ENCODE measurements at regions not wholly inside any gene's neighbourhood (a gene's known extent, or its start where the extent isn't known, plus 50 kb on each side); places are given as distances from the start of the nearest gene placed in this dataset.
"Not testable (repeated sequence)": the region's sequence is repeated elsewhere in the genome, so short reads cannot be mapped to it uniquely, and the experiment has no call there.

DNA sequence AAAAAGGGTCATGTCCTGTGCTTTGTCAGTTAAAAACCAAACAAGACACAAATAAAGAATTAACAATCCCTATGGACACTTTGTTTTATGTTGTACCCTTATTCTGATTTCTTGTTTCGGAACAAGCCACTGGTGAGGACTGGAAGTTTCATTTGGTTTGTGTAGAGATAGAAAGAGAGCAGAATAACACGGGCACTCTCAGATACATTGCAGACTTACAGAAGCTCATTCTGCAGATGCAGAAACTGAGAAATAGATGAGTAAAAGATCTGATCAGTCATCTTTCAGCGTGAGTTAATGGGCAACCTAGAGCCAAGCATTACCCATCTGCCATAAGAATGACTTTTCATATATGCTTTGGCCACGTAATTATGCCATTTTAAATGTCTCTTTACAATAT, 407.6 kb downstream of the RAB38 start:
- no peaks in the 10 kb centered on the region for H3K36me3 ChIP-seq (ENCODE audit: insufficient read depth, low read length)
- H3K4me3 ChIP-seq (ENCODE audit: low read length) = no peak overlapping the region
- H3K27ac ChIP-seq (ENCODE audit: low read length) = no peak overlapping the region
- H3K4me2 ChIP-seq (ENCODE audit: low read length) = no peak overlapping the region
- H3K27me3 ChIP-seq (ENCODE audit: insufficient read depth, low read depth, low read length) = no peaks in the 10 kb centered on the region
- no peak for TF ChIP-seq SMC3 (conservative IDR thresholded peaks at IDR 0.05; ENCODE audit: poor library complexity)
- no peak for TF ChIP-seq TAF1 (IDR thresholded peaks at IDR 0.05; ENCODE audit: low read depth)
- no peak for TF ChIP-seq EP300 (conservative IDR thresholded peaks at IDR 0.05; ENCODE audit: poor library complexity, severe bottlenecking)
- no peak for TF ChIP-seq EZH2 (IDR thresholded peaks at IDR 0.05; ENCODE audit: borderline replicate concordance, insufficient read depth, low read length, poor library complexity, severe bottlenecking)
- TF ChIP-seq REST (IDR thresholded peaks at IDR 0.05; ENCODE audit: borderline replicate concordance) = no peak
- no peaks in the 10 kb centered on the region for H3K79me2 ChIP-seq (replicated peaks; ENCODE audit: insufficient read depth, low read length)
- H4K20me1 ChIP-seq (ENCODE audit: insufficient read depth) = no peaks in the 10 kb centered on the region
- no peak overlapping the region for H3K9ac ChIP-seq (ENCODE audit: low read length)
- H3F3A ChIP-seq (ENCODE audit: insufficient read depth, low read length, poor library complexity, severe bottlenecking) = no peaks in the 10 kb centered on the region
- no peaks in the 10 kb centered on the region for H3K9me2 ChIP-seq (ENCODE audit: insufficient read depth, low read length)
- no peaks in the 10 kb centered on the region for H3K9me3 ChIP-seq (ENCODE audit: low read length)
- H2AFZ ChIP-seq (ENCODE audit: low read depth, low read length) = no peak overlapping the region

DNA sequence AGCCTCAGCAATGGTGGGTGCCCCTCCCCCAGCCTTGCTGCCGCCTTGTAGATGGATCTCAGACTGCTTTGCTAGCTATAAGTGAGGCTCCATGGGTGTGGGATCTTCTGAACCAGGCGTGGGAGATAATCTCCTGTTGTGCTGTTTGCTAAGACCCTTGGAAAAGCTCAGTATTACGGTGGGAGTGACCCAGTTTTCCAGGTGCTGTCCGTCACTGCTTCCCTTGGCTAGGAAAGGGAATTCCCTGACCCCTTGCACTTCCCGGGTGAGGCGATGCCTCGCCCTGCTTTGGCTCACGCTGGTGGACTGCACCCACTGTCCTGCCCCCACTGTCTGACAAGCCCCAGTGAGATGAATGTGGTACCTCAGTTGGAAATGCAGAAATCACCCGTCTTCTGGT, 411.2 kb downstream of the RAB38 start:
- not testable (repeated sequence) for H2AFZ ChIP-seq (ENCODE audit: low read depth, low read length); H3F3A ChIP-seq (ENCODE audit: insufficient read depth, low read length, poor library complexity, severe bottlenecking); H3K9me2 ChIP-seq (ENCODE audit: insufficient read depth, low read length); H3K9me3 ChIP-seq (ENCODE audit: low read length); H4K20me1 ChIP-seq (ENCODE audit: insufficient read depth); H3K27ac ChIP-seq (ENCODE audit: low read length); H3K9ac ChIP-seq (ENCODE audit: low read length); H3K79me2 ChIP-seq (replicated peaks; ENCODE audit: insufficient read depth, low read length); H3K36me3 ChIP-seq (ENCODE audit: insufficient read depth, low read length); H3K27me3 ChIP-seq (ENCODE audit: insufficient read depth, low read depth, low read length); H3K4me2 ChIP-seq (ENCODE audit: low read length); H3K4me3 ChIP-seq (ENCODE audit: low read length)

GRCh38 chr11:87754685-87755084, 420.6 kb downstream of the RAB38 start:
- H3K27ac ChIP-seq (ENCODE audit: low read length) = no peak overlapping the region
- H3K9me3 ChIP-seq (ENCODE audit: low read length) = no peaks in the 10 kb centered on the region
- TF ChIP-seq SMC3 (conservative IDR thresholded peaks at IDR 0.05; ENCODE audit: poor library complexity) (no peak), TAF1 (IDR thresholded peaks at IDR 0.05; ENCODE audit: low read depth) (no peak), RAD21 (conservative IDR thresholded peaks at IDR 0.05) (no peak), REST (IDR thresholded peaks at IDR 0.05; ENCODE audit: borderline replicate concordance) (no peak), MXI1 (conservative IDR thresholded peaks at IDR 0.05; ENCODE audit: poor library complexity, severe bottlenecking) (no peak), POLR2AphosphoS5 (IDR thresholded peaks at IDR 0.05) (no peak), EZH2 (IDR thresholded peaks at IDR 0.05; ENCODE audit: borderline replicate concordance, insufficient read depth, low read length, poor library complexity, severe bottlenecking) (no peak), EP300 (conservative IDR thresholded peaks at IDR 0.05; ENCODE audit: poor library complexity, severe bottlenecking) (no peak)
- TF ChIP-seq, protein P1, sequence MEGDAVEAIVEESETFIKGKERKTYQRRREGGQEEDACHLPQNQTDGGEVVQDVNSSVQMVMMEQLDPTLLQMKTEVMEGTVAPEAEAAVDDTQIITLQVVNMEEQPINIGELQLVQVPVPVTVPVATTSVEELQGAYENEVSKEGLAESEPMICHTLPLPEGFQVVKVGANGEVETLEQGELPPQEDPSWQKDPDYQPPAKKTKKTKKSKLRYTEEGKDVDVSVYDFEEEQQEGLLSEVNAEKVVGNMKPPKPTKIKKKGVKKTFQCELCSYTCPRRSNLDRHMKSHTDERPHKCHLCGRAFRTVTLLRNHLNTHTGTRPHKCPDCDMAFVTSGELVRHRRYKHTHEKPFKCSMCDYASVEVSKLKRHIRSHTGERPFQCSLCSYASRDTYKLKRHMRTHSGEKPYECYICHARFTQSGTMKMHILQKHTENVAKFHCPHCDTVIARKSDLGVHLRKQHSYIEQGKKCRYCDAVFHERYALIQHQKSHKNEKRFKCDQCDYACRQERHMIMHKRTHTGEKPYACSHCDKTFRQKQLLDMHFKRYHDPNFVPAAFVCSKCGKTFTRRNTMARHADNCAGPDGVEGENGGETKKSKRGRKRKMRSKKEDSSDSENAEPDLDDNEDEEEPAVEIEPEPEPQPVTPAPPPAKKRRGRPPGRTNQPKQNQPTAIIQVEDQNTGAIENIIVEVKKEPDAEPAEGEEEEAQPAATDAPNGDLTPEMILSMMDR (IDR thresholded peaks at IDR 0.05; ENCODE audit: poor library complexity, severe bottlenecking) = no peak
- no peaks in the 10 kb centered on the region for H3K36me3 ChIP-seq (ENCODE audit: insufficient read depth, low read length)
- no peaks in the 10 kb centered on the region for H4K20me1 ChIP-seq (ENCODE audit: insufficient read depth)
- H3K4me3 ChIP-seq (ENCODE audit: low read length) = no peak overlapping the region
- no peak overlapping the region for H3K9ac ChIP-seq (ENCODE audit: low read length)
- no peak overlapping the region for H2AFZ ChIP-seq (ENCODE audit: low read depth, low read length)
- H3K9me2 ChIP-seq (ENCODE audit: insufficient read depth, low read length) = no peaks in the 10 kb centered on the region
- no peak overlapping the region for H3K4me2 ChIP-seq (ENCODE audit: low read length)
- no peaks in the 10 kb centered on the region for H3F3A ChIP-seq (ENCODE audit: insufficient read depth, low read length, poor library complexity, severe bottlenecking)
- H3K79me2 ChIP-seq (replicated peaks; ENCODE audit: insufficient read depth, low read length) = no peaks in the 10 kb centered on the region
- no peaks in the 10 kb centered on the region for H3K27me3 ChIP-seq (ENCODE audit: insufficient read depth, low read depth, low read length)

Data from neural cell (in vitro differentiated cells).